K562 (cell line): ENCODE measurements at regions not wholly inside any gene's neighbourhood (a gene's known extent, or its start where the extent isn't known, plus 50 kb on each side); places are given as distances from the start of the nearest gene placed in this dataset.

Source experiments
- ATAC-seq: fragments of 200-7000 bp; cut with Tn5 transposase; 3 replicates; pipeline ENCODE4 v1.9.1; 2020; ENCODE audit warnings: moderate library complexity
- BruUV-seq: library from RNA; stranded (reverse); fragments of 400-500 nt; replicated peaks from 2 replicates; lab custom pipeline; 2021; lab: Mats Ljungman, UMichigan
- CTCF ChIA-PET: fragments of 300-600 bp; formaldehyde crosslinking; extraction: SDS; loops from one replicate; lab custom pipeline; 2021; ENCODE audit warnings: low intra/inter-chr PET ratio; lab: Yijun Ruan, JAX
- POLR2A ChIA-PET: fragments of 300-600, 350-650 bp; sonication (Branson Sonifier 250); formaldehyde crosslinking; extraction: SDS; loops from one replicate; lab custom pipeline; 2021; ENCODE audit warnings: antibody characterized with exemption, inconsistent platforms; lab: Yijun Ruan, JAX
- DNase-seq, 4 experiments: peaks; one replicate each; pipeline versions ENCODE4 v3.0.0 to v3.0.0-alpha.2; 2011 to 2018; ENCODE audit warnings: low spot score in 3 of 4, mixed read lengths in 3 of 4; ENCODE audit errors: extremely low read depth in 1 of 4
- FAIRE-seq: peaks from 2 replicates; lab custom pipeline; 2011; peaks lifted over from hg19 to GRCh38; lab: Jason Lieb, UNC
- H2AFZ ChIP-seq: 2 replicates; pipeline ENCODE4 v1.6.0; 2011; ENCODE audit warnings: low read depth, low read length, control low read depth, inconsistent platforms
- H3K27ac ChIP-seq: fragments of 200-600 bp; 3 replicates; pipeline ENCODE4 v1.8.0; 2011; ENCODE audit warnings: low read depth, mild to moderate bottlenecking, control low read depth, inconsistent platforms, low read length, moderate library complexity, mixed read lengths; ENCODE audit errors: extremely low read depth
- H3K27me3 ChIP-seq, 2 experiments: fragments of 300-600 bp in 1 of 2; 2 replicates in 1 of 2; 3 replicates in 1 of 2; pipeline versions ENCODE4 v1.6.0 to v1.8.0; 2011; ENCODE audit warnings: inconsistent platforms in 2 of 2, low read length in 2 of 2, mild to moderate bottlenecking in 1 of 2, mixed read lengths in 1 of 2, moderate library complexity in 1 of 2; ENCODE audit not compliant: control insufficient read depth in 2 of 2, insufficient read depth in 2 of 2
- H3K36me3 ChIP-seq: fragments of 300-600 bp; 3 replicates; pipeline ENCODE4 v1.8.0; 2011; ENCODE audit warnings: mild to moderate bottlenecking, low read length, inconsistent platforms; ENCODE audit not compliant: control insufficient read depth, insufficient read depth
- H3K4me1 ChIP-seq, 2 experiments: fragments of 200-600 bp in 1 of 2; replicated peaks in 1 of 2; 2 replicates in 1 of 2; 3 replicates in 1 of 2; pipeline versions ENCODE4 v1.5.1 to v1.8.0; 2011; ENCODE audit warnings: inconsistent platforms in 2 of 2, low read length in 2 of 2, mild to moderate bottlenecking in 1 of 2, mixed read lengths in 1 of 2, moderate library complexity in 1 of 2; ENCODE audit not compliant: control insufficient read depth in 2 of 2, insufficient read depth in 2 of 2
- H3K4me2 ChIP-seq: 2 replicates; pipeline ENCODE4 v1.6.1; 2011; ENCODE audit warnings: low read length, control low read depth, inconsistent platforms, mixed read lengths; ENCODE audit not compliant: insufficient read depth
- H3K4me3 ChIP-seq: fragments of 200-600 bp; sonication (generic), shearing (Covaris generic); 2 replicates; pipeline ENCODE4 v1.5.1; 2016; ENCODE audit warnings: control low read depth, inconsistent platforms
- H3K79me2 ChIP-seq: fragments of 200-600 bp; 3 replicates; pipeline ENCODE4 v1.8.0; 2011; ENCODE audit warnings: low read length, inconsistent platforms; ENCODE audit not compliant: control insufficient read depth, insufficient read depth
- H3K9ac ChIP-seq, 2 experiments: 2 replicates each; pipeline versions ENCODE4 v1.6.0 to v1.6.1; 2011; ENCODE audit warnings: low read depth in 2 of 2, low read length in 2 of 2, control low read depth in 1 of 2, inconsistent platforms in 1 of 2, mild to moderate bottlenecking in 1 of 2, mixed read lengths in 1 of 2; ENCODE audit not compliant: insufficient read depth in 1 of 2
- H3K9me1 ChIP-seq: one replicate; pipeline ENCODE4 v1.6.0; 2011; ENCODE audit warnings: inconsistent platforms, mild to moderate bottlenecking, low read length, moderate library complexity; ENCODE audit not compliant: control insufficient read depth, insufficient read depth
- H3K9me3 ChIP-seq: replicated peaks from 2 replicates; pipeline ENCODE4 v1.5.1; 2011; ENCODE audit warnings: low read depth, low read length, inconsistent platforms; ENCODE audit not compliant: control insufficient read depth, insufficient read depth
- H4K20me1 ChIP-seq: replicated peaks from 2 replicates; pipeline ENCODE4 v1.6.1; 2011; ENCODE audit warnings: low read length, inconsistent platforms, mixed read lengths; ENCODE audit not compliant: control insufficient read depth, insufficient read depth
- BHLHE40 ChIP-seq: IDR thresholded peaks from 2 replicates; pipeline ENCODE4 v1.6.1; 2011; ENCODE audit warnings: low read length, improper control_type of control experiment
- ESRRA ChIP-seq: fragments of 450-650 bp; IDR thresholded peaks from 2 replicates; pipeline ENCODE4 v1.6.1; 2014; ENCODE audit warnings: low read depth, mild to moderate bottlenecking, moderate library complexity, borderline replicate concordance
- ETV1 ChIP-seq: fragments of 450-650 bp; conservative IDR thresholded peaks from 2 replicates; pipeline ENCODE4 v1.6.1; 2016; ENCODE audit warnings: missing genetic modification characterization, control low read depth, low read depth, missing compliant biosample characterization
- GABPB2 ChIP-seq: fragments of 250-450 bp; sonication (Bioruptor Pico); conservative IDR thresholded peaks from 2 replicates; pipeline ENCODE4 v1.5.1; 2021; ENCODE audit warnings: mild to moderate bottlenecking
- HNRNPK ChIP-seq: fragments of 200-400 bp; formaldehyde crosslinking; IDR thresholded peaks from one replicate; pipeline ENCODE4 v1.6.1; 2018; ENCODE audit warnings: mild to moderate bottlenecking, low read depth, low read length; ENCODE audit not compliant: poor library complexity, severe bottlenecking
- MLLT1 ChIP-seq, 2 experiments: fragments of 450-650 bp; IDR thresholded peaks; 2 replicates each; pipeline ENCODE4 v1.6.1; 2016
- POLR3G ChIP-seq: IDR thresholded peaks from 2 replicates; pipeline ENCODE4 v1.6.1; 2011; ENCODE audit not compliant: insufficient read length, insufficient replicate concordance; ENCODE audit errors: extremely low read depth
- U2AF2 ChIP-seq: fragments of 200-400 bp; formaldehyde crosslinking; optimal IDR thresholded peaks from 2 replicates; pipeline ENCODE3; 2017; ENCODE audit warnings: low read depth, mild to moderate bottlenecking, low read length
- ZNF174 ChIP-seq: fragments of 250-450 bp; sonication (Bioruptor Pico); IDR thresholded peaks from 2 replicates; pipeline ENCODE4 v1.4.0; 2020; ENCODE audit warnings: mild to moderate bottlenecking
- WGBS: fragments of 100-300 bp; shearing (Covaris generic); methylation state at CpG from one replicate; pipeline ENCODE4 v1.1.6; 2016; ENCODE audit warnings: low coverage, mixed read lengths; ENCODE audit not compliant: insufficient coverage; ENCODE audit errors: missing lambda C conversion rate; 5-methylcytosine and 5-hydroxymethylcytosine counted together
- in situ Hi-C: fragments of 300-500 bp; cut with MboI; formaldehyde crosslinking; loops from 4 replicates; pipeline ENCODE4 v1.15.0; 2018; ENCODE audit warnings: inconsistent platforms, mixed read lengths
- intact Hi-C: fragments of 100-400 bp; cut with micrococcal nuclease; formaldehyde crosslinking; loops from 2 replicates; pipeline ENCODE4 v1.14.2; 2022

GRCh38 chr5:146284016-146284415 is 54.6 kb upstream of the POU4F3 start:
- CTCF ChIA-PET = no interaction called here
- BruUV-seq = no TSS peak

More at GRCh38 chr5:146284016-146284415, 54.6 kb upstream of the POU4F3 start:
- Histone ChIP-seq H3K4me2 (no peak overlapping the region), H3K4me3 (no peak overlapping the region), H3K9me1 (no peaks in the 10 kb centered on the region), H3K36me3 (peaks cover 76% of the 10 kb centered on the region), H2AFZ (no peak overlapping the region), H3K27me3 (no peaks in the 10 kb centered on the region), H3K4me1 (no peaks in the 10 kb centered on the region), H4K20me1 (no peaks in the 10 kb centered on the region), H3K9ac (no peak overlapping the region), H3K79me2 (no peaks in the 10 kb centered on the region), H3K9me3 (no peaks in the 10 kb centered on the region), H3K27ac (no peak overlapping the region)
- WGBS = 46% methylated on average over 1 of the region's 1 CpG
- intact Hi-C loops = no loop called here
- POLR2A ChIA-PET = no interaction called here
- DNase-seq (no peak), ATAC-seq (no peak), FAIRE-seq (no peak)
- no peak for TF ChIP-seq GABPB2
- no peak for TF ChIP-seq ETV1 (tag)
- no peak for TF ChIP-seq ZNF174 (CRISPR knock-in tag)
- TF ChIP-seq U2AF2 = no peak
- TF ChIP-seq MLLT1 (IDR thresholded peaks at IDR 0.05) = no peak
- TF ChIP-seq HNRNPK = no peak
- no peak for TF ChIP-seq BHLHE40
- TF ChIP-seq ESRRA = no peak
- TF ChIP-seq POLR3G = no peak
- in situ Hi-C loops = no loop called here
